WTC11 (cell line): ENCODE measurements at regions not wholly inside any gene's neighbourhood (a gene's known extent, or its start where the extent isn't known, plus 50 kb on each side); places are given as distances from the start of the nearest gene placed in this dataset.

ENCODE experiments used
- ATAC-seq: fragments of 200-7000 bp; cut with Tn5 transposase; 2 replicates; pipeline ENCODE4 v1.10.0; 2021; ENCODE audit warnings: mild to moderate bottlenecking, moderate library complexity
- CTCF ChIA-PET: fragments of 300-600 bp; sonication (Branson Sonifier 250); formaldehyde crosslinking; loops from one replicate; lab custom pipeline; 2021; ENCODE audit warnings: antibody characterized with exemption; lab: Charles Lee
- POLR2A ChIA-PET: fragments of 350-600 bp; sonication (Branson Sonifier 250); formaldehyde crosslinking; loops from one replicate; lab custom pipeline; 2021; ENCODE audit warnings: antibody characterized with exemption; lab: Charles Lee
- DNase-seq: peaks from one replicate; pipeline ENCODE4 v3.0.0; 2021; ENCODE audit warnings: low spot score
- H3K27ac Mint-ChIP-seq: 2 replicates; pipeline ENCODE4 v1.8.0; 2021; ENCODE audit warnings: mixed read lengths
- H3K27me3 Mint-ChIP-seq: 2 replicates; pipeline ENCODE4 v1.8.0; 2021; ENCODE audit warnings: low read depth, mild to moderate bottlenecking, moderate library complexity, mixed read lengths
- H3K36me3 Mint-ChIP-seq: 2 replicates; pipeline ENCODE4 v1.8.0; 2021; ENCODE audit warnings: mixed read lengths
- H3K4me1 Mint-ChIP-seq: 2 replicates; pipeline ENCODE4 v1.8.0; 2022; ENCODE audit warnings: mixed read lengths
- H3K4me3 Mint-ChIP-seq: 2 replicates; pipeline ENCODE4 v1.8.0; 2021; ENCODE audit warnings: mild to moderate bottlenecking, moderate library complexity, mixed read lengths
- H3K9me3 Mint-ChIP-seq: 2 replicates; pipeline ENCODE4 v1.8.0; 2021; ENCODE audit warnings: mixed read lengths
- CREM ChIP-seq: sonication (generic); formaldehyde crosslinking; IDR thresholded peaks from 2 replicates; pipeline ENCODE4 v1.8.1; 2022; ENCODE audit warnings: mild to moderate bottlenecking, missing genetic modification reagents, moderate library complexity
- ESRRA ChIP-seq: sonication (generic); formaldehyde crosslinking; IDR thresholded peaks from 2 replicates; pipeline ENCODE4 v1.8.1; 2022; ENCODE audit warnings: mild to moderate bottlenecking, missing genetic modification reagents, borderline replicate concordance
- ETV6 ChIP-seq: sonication (generic); formaldehyde crosslinking; IDR thresholded peaks from 2 replicates; pipeline ENCODE4 v1.8.1; 2022; ENCODE audit warnings: mild to moderate bottlenecking, missing genetic modification reagents
- GABPB1 ChIP-seq: sonication (generic); formaldehyde crosslinking; IDR thresholded peaks from 2 replicates; pipeline ENCODE4 v1.8.1; 2023; ENCODE audit warnings: mild to moderate bottlenecking, missing genetic modification reagents
- IRF2 ChIP-seq: sonication (generic); formaldehyde crosslinking; IDR thresholded peaks from 2 replicates; pipeline ENCODE4 v1.8.0; 2022; ENCODE audit warnings: low read depth, missing genetic modification reagents, borderline replicate concordance
- JAZF1 ChIP-seq: fragments of 250-450 bp; sonication (Bioruptor Pico); IDR thresholded peaks from 2 replicates; pipeline ENCODE4 v1.9.0; 2021; ENCODE audit warnings: moderate library complexity, mild to moderate bottlenecking, inconsistent platforms
- KAT7 ChIP-seq: sonication (generic); formaldehyde crosslinking; IDR thresholded peaks from 2 replicates; pipeline ENCODE4 v1.8.1; 2023; ENCODE audit warnings: missing genetic modification reagents, mild to moderate bottlenecking, borderline replicate concordance
- NFYB ChIP-seq: sonication (generic); formaldehyde crosslinking; conservative IDR thresholded peaks from 2 replicates; pipeline ENCODE4 v1.8.0; 2022; ENCODE audit warnings: low read depth, missing genetic modification reagents
- SMAD3 ChIP-seq: sonication (generic); formaldehyde crosslinking; IDR thresholded peaks from 2 replicates; pipeline ENCODE4 v1.8.0; 2022; ENCODE audit warnings: missing genetic modification reagents, mild to moderate bottlenecking, borderline replicate concordance
- ZNF219 ChIP-seq: sonication (generic); formaldehyde crosslinking; IDR thresholded peaks from 2 replicates; pipeline ENCODE4 v1.8.0; 2023; ENCODE audit warnings: missing genetic modification reagents, mild to moderate bottlenecking, borderline replicate concordance
- ZNF396 ChIP-seq: fragments of 250-450 bp; sonication (Bioruptor Pico); IDR thresholded peaks from 2 replicates; pipeline ENCODE4 v1.8.0; 2021; ENCODE audit warnings: mild to moderate bottlenecking, moderate library complexity, borderline replicate concordance
- ZNF416 ChIP-seq: fragments of 250-450 bp; sonication (Bioruptor Pico); IDR thresholded peaks from 2 replicates; pipeline ENCODE4 v1.9.0; 2021; ENCODE audit warnings: mild to moderate bottlenecking, inconsistent platforms
- TF ChIP-seq, protein P1 (sequence below): sonication (generic); formaldehyde crosslinking; IDR thresholded peaks from 2 replicates; pipeline ENCODE4 v1.8.0; 2023; ENCODE audit warnings: mild to moderate bottlenecking, missing genetic modification reagents
- TF ChIP-seq, protein P2 (sequence below): sonication (generic); formaldehyde crosslinking; IDR thresholded peaks from 2 replicates; pipeline ENCODE4 v1.8.1; 2023; ENCODE audit warnings: mild to moderate bottlenecking, missing genetic modification reagents, moderate library complexity
- TF ChIP-seq, protein P3 (sequence below): fragments of 250-450 bp; sonication (Bioruptor Pico); IDR thresholded peaks from 2 replicates; pipeline ENCODE4 v1.8.0; 2021; ENCODE audit warnings: mild to moderate bottlenecking
- TF ChIP-seq, protein P4 (sequence below): sonication (generic); formaldehyde crosslinking; IDR thresholded peaks from 2 replicates; pipeline ENCODE4 v1.8.0; 2023; ENCODE audit warnings: missing genetic modification reagents, mild to moderate bottlenecking, borderline replicate concordance
- TF ChIP-seq, protein P5 (sequence below): sonication (generic); formaldehyde crosslinking; IDR thresholded peaks from 2 replicates; pipeline ENCODE4 v1.8.0; 2022; ENCODE audit warnings: mild to moderate bottlenecking, missing genetic modification reagents
- TF ChIP-seq, protein P6 (sequence below): sonication (generic); formaldehyde crosslinking; IDR thresholded peaks from 2 replicates; pipeline ENCODE4 v1.8.1; 2022; ENCODE audit warnings: mild to moderate bottlenecking, moderate library complexity, missing genetic modification reagents
- TF ChIP-seq, protein P7 (sequence below): sonication (generic); formaldehyde crosslinking; IDR thresholded peaks from 2 replicates; pipeline ENCODE4 v1.8.1; 2022; ENCODE audit warnings: missing genetic modification reagents, borderline replicate concordance

DNA sequence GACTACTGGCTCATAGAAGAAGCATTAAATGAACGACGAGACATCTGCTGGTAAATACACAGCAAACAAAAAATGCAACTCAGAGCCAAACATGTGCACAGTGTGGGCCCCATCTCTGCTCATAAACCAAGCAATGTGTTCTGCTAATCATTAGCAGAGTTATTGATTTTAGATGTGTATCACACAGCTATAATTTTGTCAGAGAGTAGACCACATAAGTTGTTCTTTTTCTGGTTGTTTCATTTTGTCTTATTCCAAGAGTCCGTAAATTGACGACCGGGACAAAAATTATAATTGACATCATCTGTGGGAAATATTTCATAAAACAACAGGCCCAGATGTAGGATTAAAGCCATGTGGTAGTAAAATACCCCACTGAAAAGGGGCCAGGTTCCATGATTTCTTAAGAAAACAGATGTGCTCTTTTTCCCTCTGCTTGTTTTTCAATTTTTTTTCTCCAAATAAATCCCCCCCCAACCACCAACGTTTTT, 423.6 kb downstream of the HAO1 start:
- Mint-ChIP-seq H3K4me3 (no peak overlapping the region), H3K27ac (no peak overlapping the region), H3K27me3 (no peaks in the 10 kb centered on the region), H3K9me3 (no peaks in the 10 kb centered on the region), H3K36me3 (no peaks in the 10 kb centered on the region), H3K4me1 (no peaks in the 10 kb centered on the region)
- TF ChIP-seq, protein P1, sequence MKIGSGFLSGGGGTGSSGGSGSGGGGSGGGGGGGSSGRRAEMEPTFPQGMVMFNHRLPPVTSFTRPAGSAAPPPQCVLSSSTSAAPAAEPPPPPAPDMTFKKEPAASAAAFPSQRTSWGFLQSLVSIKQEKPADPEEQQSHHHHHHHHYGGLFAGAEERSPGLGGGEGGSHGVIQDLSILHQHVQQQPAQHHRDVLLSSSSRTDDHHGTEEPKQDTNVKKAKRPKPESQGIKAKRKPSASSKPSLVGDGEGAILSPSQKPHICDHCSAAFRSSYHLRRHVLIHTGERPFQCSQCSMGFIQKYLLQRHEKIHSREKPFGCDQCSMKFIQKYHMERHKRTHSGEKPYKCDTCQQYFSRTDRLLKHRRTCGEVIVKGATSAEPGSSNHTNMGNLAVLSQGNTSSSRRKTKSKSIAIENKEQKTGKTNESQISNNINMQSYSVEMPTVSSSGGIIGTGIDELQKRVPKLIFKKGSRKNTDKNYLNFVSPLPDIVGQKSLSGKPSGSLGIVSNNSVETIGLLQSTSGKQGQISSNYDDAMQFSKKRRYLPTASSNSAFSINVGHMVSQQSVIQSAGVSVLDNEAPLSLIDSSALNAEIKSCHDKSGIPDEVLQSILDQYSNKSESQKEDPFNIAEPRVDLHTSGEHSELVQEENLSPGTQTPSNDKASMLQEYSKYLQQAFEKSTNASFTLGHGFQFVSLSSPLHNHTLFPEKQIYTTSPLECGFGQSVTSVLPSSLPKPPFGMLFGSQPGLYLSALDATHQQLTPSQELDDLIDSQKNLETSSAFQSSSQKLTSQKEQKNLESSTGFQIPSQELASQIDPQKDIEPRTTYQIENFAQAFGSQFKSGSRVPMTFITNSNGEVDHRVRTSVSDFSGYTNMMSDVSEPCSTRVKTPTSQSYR (CRISPR knock-in tag): no peak
- TF ChIP-seq ZNF416 (no peak), GABPB1 (CRISPR knock-in tag) (no peak), NFYB (CRISPR knock-in tag) (no peak), JAZF1 (CRISPR knock-in tag) (no peak), KAT7 (CRISPR knock-in tag) (no peak), ESRRA (CRISPR knock-in tag) (no peak), ZNF219 (no peak), ETV6 (CRISPR knock-in tag) (no peak), CREM (CRISPR knock-in tag) (no peak), ZNF396 (no peak)
- TF ChIP-seq, protein P2, sequence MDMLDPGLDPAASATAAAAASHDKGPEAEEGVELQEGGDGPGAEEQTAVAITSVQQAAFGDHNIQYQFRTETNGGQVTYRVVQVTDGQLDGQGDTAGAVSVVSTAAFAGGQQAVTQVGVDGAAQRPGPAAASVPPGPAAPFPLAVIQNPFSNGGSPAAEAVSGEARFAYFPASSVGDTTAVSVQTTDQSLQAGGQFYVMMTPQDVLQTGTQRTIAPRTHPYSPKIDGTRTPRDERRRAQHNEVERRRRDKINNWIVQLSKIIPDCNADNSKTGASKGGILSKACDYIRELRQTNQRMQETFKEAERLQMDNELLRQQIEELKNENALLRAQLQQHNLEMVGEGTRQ (CRISPR knock-in tag): no peak
- TF ChIP-seq, protein P3, sequence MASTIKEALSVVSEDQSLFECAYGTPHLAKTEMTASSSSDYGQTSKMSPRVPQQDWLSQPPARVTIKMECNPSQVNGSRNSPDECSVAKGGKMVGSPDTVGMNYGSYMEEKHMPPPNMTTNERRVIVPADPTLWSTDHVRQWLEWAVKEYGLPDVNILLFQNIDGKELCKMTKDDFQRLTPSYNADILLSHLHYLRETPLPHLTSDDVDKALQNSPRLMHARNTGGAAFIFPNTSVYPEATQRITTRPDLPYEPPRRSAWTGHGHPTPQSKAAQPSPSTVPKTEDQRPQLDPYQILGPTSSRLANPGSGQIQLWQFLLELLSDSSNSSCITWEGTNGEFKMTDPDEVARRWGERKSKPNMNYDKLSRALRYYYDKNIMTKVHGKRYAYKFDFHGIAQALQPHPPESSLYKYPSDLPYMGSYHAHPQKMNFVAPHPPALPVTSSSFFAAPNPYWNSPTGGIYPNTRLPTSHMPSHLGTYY (CRISPR knock-in tag): no peak
- TF ChIP-seq, protein P4, sequence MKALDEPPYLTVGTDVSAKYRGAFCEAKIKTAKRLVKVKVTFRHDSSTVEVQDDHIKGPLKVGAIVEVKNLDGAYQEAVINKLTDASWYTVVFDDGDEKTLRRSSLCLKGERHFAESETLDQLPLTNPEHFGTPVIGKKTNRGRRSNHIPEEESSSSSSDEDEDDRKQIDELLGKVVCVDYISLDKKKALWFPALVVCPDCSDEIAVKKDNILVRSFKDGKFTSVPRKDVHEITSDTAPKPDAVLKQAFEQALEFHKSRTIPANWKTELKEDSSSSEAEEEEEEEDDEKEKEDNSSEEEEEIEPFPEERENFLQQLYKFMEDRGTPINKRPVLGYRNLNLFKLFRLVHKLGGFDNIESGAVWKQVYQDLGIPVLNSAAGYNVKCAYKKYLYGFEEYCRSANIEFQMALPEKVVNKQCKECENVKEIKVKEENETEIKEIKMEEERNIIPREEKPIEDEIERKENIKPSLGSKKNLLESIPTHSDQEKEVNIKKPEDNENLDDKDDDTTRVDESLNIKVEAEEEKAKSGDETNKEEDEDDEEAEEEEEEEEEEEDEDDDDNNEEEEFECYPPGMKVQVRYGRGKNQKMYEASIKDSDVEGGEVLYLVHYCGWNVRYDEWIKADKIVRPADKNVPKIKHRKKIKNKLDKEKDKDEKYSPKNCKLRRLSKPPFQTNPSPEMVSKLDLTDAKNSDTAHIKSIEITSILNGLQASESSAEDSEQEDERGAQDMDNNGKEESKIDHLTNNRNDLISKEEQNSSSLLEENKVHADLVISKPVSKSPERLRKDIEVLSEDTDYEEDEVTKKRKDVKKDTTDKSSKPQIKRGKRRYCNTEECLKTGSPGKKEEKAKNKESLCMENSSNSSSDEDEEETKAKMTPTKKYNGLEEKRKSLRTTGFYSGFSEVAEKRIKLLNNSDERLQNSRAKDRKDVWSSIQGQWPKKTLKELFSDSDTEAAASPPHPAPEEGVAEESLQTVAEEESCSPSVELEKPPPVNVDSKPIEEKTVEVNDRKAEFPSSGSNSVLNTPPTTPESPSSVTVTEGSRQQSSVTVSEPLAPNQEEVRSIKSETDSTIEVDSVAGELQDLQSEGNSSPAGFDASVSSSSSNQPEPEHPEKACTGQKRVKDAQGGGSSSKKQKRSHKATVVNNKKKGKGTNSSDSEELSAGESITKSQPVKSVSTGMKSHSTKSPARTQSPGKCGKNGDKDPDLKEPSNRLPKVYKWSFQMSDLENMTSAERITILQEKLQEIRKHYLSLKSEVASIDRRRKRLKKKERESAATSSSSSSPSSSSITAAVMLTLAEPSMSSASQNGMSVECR (CRISPR knock-in tag): no peak
- POLR2A ChIA-PET: no interaction called here
- ATAC-seq (no peak), DNase-seq (no peak)
- CTCF ChIA-PET: no interaction called here

DNA sequence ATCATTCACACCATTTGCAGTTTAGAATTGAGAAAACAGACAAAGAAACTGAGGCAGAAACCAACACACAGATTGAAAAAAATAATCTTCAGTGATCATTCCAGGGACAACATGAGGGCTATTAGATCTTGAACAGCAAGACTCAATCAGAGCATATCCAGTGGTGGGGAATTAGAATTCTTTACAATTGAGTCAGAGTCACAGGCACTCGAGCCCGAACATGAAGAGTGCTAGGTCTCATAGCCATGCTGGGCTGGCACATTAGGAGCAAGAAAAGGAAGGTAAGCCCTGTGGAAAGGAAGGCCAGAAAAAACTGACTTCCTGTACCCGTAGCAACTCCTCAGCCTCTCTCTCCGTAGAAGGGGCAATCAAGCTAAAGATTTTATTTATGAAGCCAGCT, 419.9 kb downstream of the HAO1 start:
- CTCF ChIA-PET: no interaction called here
- Mint-ChIP-seq H3K4me3 (no peak overlapping the region), H3K9me3 (no peaks in the 10 kb centered on the region), H3K4me1 (no peaks in the 10 kb centered on the region), H3K36me3 (no peaks in the 10 kb centered on the region), H3K27me3 (no peaks in the 10 kb centered on the region), H3K27ac (no peak overlapping the region)
- ATAC-seq (no peak), DNase-seq (no peak)
- POLR2A ChIA-PET: no interaction called here
- TF ChIP-seq, protein P1 (CRISPR knock-in tag): no peak
- TF ChIP-seq GABPB1 (CRISPR knock-in tag): no peak
- TF ChIP-seq, protein P5, sequence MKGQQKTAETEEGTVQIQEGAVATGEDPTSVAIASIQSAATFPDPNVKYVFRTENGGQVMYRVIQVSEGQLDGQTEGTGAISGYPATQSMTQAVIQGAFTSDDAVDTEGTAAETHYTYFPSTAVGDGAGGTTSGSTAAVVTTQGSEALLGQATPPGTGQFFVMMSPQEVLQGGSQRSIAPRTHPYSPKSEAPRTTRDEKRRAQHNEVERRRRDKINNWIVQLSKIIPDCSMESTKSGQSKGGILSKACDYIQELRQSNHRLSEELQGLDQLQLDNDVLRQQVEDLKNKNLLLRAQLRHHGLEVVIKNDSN: no peak
- no peak for TF ChIP-seq IRF2 (CRISPR knock-in tag)
- TF ChIP-seq, protein P6, sequence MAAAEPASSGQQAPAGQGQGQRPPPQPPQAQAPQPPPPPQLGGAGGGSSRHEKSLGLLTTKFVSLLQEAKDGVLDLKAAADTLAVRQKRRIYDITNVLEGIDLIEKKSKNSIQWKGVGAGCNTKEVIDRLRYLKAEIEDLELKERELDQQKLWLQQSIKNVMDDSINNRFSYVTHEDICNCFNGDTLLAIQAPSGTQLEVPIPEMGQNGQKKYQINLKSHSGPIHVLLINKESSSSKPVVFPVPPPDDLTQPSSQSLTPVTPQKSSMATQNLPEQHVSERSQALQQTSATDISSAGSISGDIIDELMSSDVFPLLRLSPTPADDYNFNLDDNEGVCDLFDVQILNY (CRISPR knock-in tag): no peak
- TF ChIP-seq, protein P7, sequence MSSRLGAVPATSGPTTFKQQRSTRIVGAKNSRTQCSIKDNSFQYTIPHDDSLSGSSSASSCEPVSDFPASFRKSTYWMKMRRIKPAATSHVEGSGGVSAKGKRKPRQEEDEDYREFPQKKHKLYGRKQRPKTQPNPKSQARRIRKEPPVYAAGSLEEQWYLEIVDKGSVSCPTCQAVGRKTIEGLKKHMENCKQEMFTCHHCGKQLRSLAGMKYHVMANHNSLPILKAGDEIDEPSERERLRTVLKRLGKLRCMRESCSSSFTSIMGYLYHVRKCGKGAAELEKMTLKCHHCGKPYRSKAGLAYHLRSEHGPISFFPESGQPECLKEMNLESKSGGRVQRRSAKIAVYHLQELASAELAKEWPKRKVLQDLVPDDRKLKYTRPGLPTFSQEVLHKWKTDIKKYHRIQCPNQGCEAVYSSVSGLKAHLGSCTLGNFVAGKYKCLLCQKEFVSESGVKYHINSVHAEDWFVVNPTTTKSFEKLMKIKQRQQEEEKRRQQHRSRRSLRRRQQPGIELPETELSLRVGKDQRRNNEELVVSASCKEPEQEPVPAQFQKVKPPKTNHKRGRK (CRISPR knock-in tag): no peak
- TF ChIP-seq SMAD3 (CRISPR knock-in tag): no peak
